Prostate gland (tissue), 2 donors: ENCODE measurements at regions not wholly inside any gene's neighbourhood (a gene's known extent, or its start where the extent isn't known, plus 50 kb on each side); places are given as distances from the start of the nearest gene placed in this dataset.

ENCODE experiments used
- DNase-seq: peaks from one replicate; pipeline ENCODE4 v3.0.0-alpha.2; 2019; ENCODE audit warnings: low spot score
- H3K27ac ChIP-seq, 2 donors: fragments of 200-600 bp; sonication (generic); 2 replicates each; pipeline ENCODE4 v1.5.1; 2017 to 2019
- H3K27me3 ChIP-seq: fragments of 200-600 bp; sonication (generic); replicated peaks from 2 replicates; pipeline ENCODE4 v1.5.1; 2019; ENCODE audit not compliant: insufficient read depth
- H3K36me3 ChIP-seq, 2 donors: fragments of 200-600 bp; sonication (generic); 1 replicate in 1 of 2; 2 replicates in 1 of 2; pipeline versions ENCODE4 v1.5.1 to v1.8.1; 2017 to 2019
- H3K4me1 ChIP-seq: fragments of 200-600 bp; sonication (generic); replicated peaks from 2 replicates; pipeline ENCODE4 v1.5.1; 2019
- H3K4me3 ChIP-seq, 2 donors: fragments of 200-600 bp; sonication (generic); 2 replicates each; pipeline ENCODE4 v1.5.1; 2017 to 2019
- H3K9me3 ChIP-seq: fragments of 200-600 bp; sonication (generic); 2 replicates; pipeline ENCODE4 v1.5.1; 2017
- CTCF ChIP-seq, 4 experiments: fragments of 200-600 bp in 2 of 4; fragments of 450-650 bp in 2 of 4; sonication (generic) in 2 of 4; IDR thresholded peaks; 1 replicate in 3 of 4; 2 replicates in 1 of 4; pipeline ENCODE4 v1.5.1; 2016 to 2019; ENCODE audit warnings: antibody characterized with exemption in 4 of 4, mild to moderate bottlenecking in 2 of 4, moderate library complexity in 2 of 4
- POLR2A ChIP-seq: fragments of 450-650 bp; IDR thresholded peaks from one replicate; pipeline ENCODE4 v1.6.1; 2016; ENCODE audit warnings: antibody characterized with exemption, mild to moderate bottlenecking
- POLR2AphosphoS5 ChIP-seq: sonication (generic); formaldehyde crosslinking; IDR thresholded peaks from one replicate; pipeline ENCODE4 v1.6.1; 2017; ENCODE audit warnings: antibody characterized with exemption
- whole genome bisulfite sequencing: methylation state at CpG from one replicate; pipeline ENCODE4 v1.1.5; 2018; 5-methylcytosine and 5-hydroxymethylcytosine counted together
- intact Hi-C: fragments of 100-400 bp; cut with DNase I; formaldehyde crosslinking; loops from one replicate; pipeline ENCODE4 v1.14.2; 2022

- Histone ChIP-seq H3K36me3 (no peaks in the 10 kb centered on the region), H3K27me3 (no peaks in the 10 kb centered on the region), H3K4me1 (no peaks in the 10 kb centered on the region), H3K4me3 (no peak overlapping the region), H3K9me3 (no peaks in the 10 kb centered on the region), H3K27ac (no peak overlapping the region)
- intact Hi-C loops, result no loop called here
- TF ChIP-seq CTCF (IDR thresholded peaks at IDR 0.05) (no peak), POLR2A (no peak), POLR2AphosphoS5 (no peak)
- no peak for DNase-seq
- WGBS, result 93% methylated on average over 7 of the region's 7 CpGs
These were observed 139.3 kb downstream of the TTLL2 start for GRCh38 chr6:167464177-167464576.

- Histone ChIP-seq H3K27me3 (no peaks in the 10 kb centered on the region), H3K4me3 (no peak overlapping the region), H3K4me1 (peaks cover 3% of the 10 kb centered on the region), H3K36me3 (no peaks in the 10 kb centered on the region), H3K9me3 (no peaks in the 10 kb centered on the region), H3K27ac (no peak overlapping the region)
- intact Hi-C loops, result no loop called here
- DNase-seq, result no peak
- TF ChIP-seq CTCF (IDR thresholded peaks at IDR 0.05) (no peak), POLR2AphosphoS5 (no peak), POLR2A (no peak)
- WGBS, result 65% methylated on average over 5 of the region's 5 CpGs
These were observed 140.6 kb downstream of the TTLL2 start for GRCh38 chr6:167465482-167465881.

- no peak for DNase-seq
- no peak for TF ChIP-seq POLR2A
- no peak for TF ChIP-seq POLR2AphosphoS5
- TF ChIP-seq CTCF (IDR thresholded peaks at IDR 0.05), result no peak
- intact Hi-C loops, result no loop called here
- no peaks in the 10 kb centered on the region for H3K9me3 ChIP-seq
- no peak overlapping the region for H3K4me3 ChIP-seq
- H3K27me3 ChIP-seq, result no peaks in the 10 kb centered on the region
- 96% methylated on average over 9 of the region's 9 CpGs for WGBS
- H3K4me1 ChIP-seq, result peaks cover 3% of the 10 kb centered on the region
- H3K36me3 ChIP-seq, result no peaks in the 10 kb centered on the region
- no peak overlapping the region for H3K27ac ChIP-seq
These were observed 142.4 kb downstream of the TTLL2 start for GRCh38 chr6:167467282-167467681.

- Histone ChIP-seq H3K27me3 (no peaks in the 10 kb centered on the region), H3K4me1 (peaks cover 3% of the 10 kb centered on the region), H3K27ac (no peak overlapping the region), H3K4me3 (no peak overlapping the region), H3K36me3 (no peaks in the 10 kb centered on the region), H3K9me3 (no peaks in the 10 kb centered on the region)
- 92% methylated on average over 39 of the region's 39 CpGs for WGBS
- no peak for TF ChIP-seq POLR2A
- TF ChIP-seq CTCF (IDR thresholded peaks at IDR 0.05), result no peak
- no peak for TF ChIP-seq POLR2AphosphoS5
- no peak for DNase-seq
- intact Hi-C loops, result no loop called here
These were observed 143.0 kb downstream of the TTLL2 start for GRCh38 chr6:167467793-167468431.

GRCh38 chr6:167469101-167469500, 144.2 kb downstream of the TTLL2 start:
- TF ChIP-seq POLR2A (no peak), POLR2AphosphoS5 (no peak), CTCF (IDR thresholded peaks at IDR 0.05) (no peak)
- Histone ChIP-seq H3K4me1 (peaks cover 3% of the 10 kb centered on the region), H3K4me3 (no peak overlapping the region), H3K36me3 (no peaks in the 10 kb centered on the region), H3K27ac (no peak overlapping the region), H3K9me3 (no peaks in the 10 kb centered on the region), H3K27me3 (no peaks in the 10 kb centered on the region)
- DNase-seq, result no peak
- 74% methylated on average over 3 of the region's 3 CpGs for WGBS
- intact Hi-C loops, result no loop called here
